ENCODE measurements at regions not wholly inside any gene's neighbourhood (a gene's known extent, or its start where the extent isn't known, plus 50 kb on each side); places are given as distances from the start of the nearest gene placed in this dataset.

DNA sequence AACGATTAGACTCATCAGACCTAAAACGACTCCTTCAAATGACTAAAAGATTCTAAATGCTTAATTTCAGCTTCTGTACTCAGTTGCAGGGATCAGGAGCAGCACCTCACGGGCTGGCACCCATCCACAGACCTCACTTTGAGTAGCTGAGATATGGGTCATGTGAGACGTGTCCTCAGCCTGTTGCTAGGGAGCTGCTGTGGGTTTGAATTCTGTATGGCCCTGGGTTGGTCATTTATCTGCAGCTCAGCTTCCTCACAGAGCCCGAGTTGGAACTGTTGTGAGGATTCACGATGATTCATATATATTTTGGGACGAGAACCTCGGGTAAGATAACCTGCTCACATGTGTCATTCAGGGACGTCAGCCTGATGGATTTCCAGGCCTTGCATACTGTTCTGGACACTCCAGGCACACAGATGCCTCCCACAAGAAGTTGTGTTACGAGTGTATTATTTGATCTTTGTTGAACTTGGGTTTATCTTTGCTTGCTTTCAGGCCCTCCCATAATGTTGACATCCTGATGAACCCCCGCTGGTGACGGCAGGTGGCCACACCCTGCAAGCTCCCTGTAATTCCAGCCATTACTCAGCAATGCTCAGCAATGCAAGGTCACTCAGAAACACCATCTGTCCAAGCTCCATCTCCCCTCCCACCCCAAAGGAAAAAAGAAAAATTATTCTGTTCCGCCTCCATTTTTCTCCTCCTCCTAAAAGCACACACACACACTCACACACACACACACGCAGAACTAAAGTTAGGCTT lies 137.6 kb downstream of the RBFOX3 start:
- TF ChIP-seq, protein P1, sequence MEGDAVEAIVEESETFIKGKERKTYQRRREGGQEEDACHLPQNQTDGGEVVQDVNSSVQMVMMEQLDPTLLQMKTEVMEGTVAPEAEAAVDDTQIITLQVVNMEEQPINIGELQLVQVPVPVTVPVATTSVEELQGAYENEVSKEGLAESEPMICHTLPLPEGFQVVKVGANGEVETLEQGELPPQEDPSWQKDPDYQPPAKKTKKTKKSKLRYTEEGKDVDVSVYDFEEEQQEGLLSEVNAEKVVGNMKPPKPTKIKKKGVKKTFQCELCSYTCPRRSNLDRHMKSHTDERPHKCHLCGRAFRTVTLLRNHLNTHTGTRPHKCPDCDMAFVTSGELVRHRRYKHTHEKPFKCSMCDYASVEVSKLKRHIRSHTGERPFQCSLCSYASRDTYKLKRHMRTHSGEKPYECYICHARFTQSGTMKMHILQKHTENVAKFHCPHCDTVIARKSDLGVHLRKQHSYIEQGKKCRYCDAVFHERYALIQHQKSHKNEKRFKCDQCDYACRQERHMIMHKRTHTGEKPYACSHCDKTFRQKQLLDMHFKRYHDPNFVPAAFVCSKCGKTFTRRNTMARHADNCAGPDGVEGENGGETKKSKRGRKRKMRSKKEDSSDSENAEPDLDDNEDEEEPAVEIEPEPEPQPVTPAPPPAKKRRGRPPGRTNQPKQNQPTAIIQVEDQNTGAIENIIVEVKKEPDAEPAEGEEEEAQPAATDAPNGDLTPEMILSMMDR (IDR thresholded peaks at IDR 0.05; ENCODE audit: borderline replicate concordance, extremely low read depth, low read length, poor library complexity, severe bottlenecking) = no peak
- no peak for TF ChIP-seq EZH2 (IDR thresholded peaks at IDR 0.05; ENCODE audit: borderline replicate concordance, low read depth, low read length, severe bottlenecking)

Measured in DND-41 (cell line).